Keratinocyte (primary cell): ENCODE measurements at regions not wholly inside any gene's neighbourhood (a gene's known extent, or its start where the extent isn't known, plus 50 kb on each side); places are given as distances from the start of the nearest gene placed in this dataset.

Experiments
- CTCF ChIP-seq, 3 experiments: IDR thresholded peaks in 1 of 3; conservative IDR thresholded peaks in 1 of 3; optimal IDR thresholded peaks in 1 of 3; 2 replicates in 2 of 3; 3 replicates in 1 of 3; pipeline versions ENCODE3 to v1.5.1; 2011; ENCODE audit warnings: low read length in 3 of 3, mild to moderate bottlenecking in 3 of 3, moderate library complexity in 2 of 3, control low read depth in 1 of 3, inconsistent platforms in 1 of 3; ENCODE audit not compliant: insufficient read depth in 2 of 3; ENCODE audit errors: extremely low read depth in 1 of 3
- EZH2 ChIP-seq: IDR thresholded peaks from one replicate; pipeline ENCODE4 v1.6.1; 2012; ENCODE audit warnings: inconsistent platforms, mild to moderate bottlenecking, low read length, moderate library complexity

GRCh38 chr13:103983948-103984347 lies 917.7 kb upstream of the SLC10A2 start:
- TF ChIP-seq CTCF (optimal IDR thresholded peaks at IDR 0.05 in 1 of 3, IDR thresholded peaks at IDR 0.05 in 1 of 3, conservative IDR thresholded peaks at IDR 0.05 in 1 of 3; ENCODE audit: extremely low read depth in 1 of 3, insufficient read depth in 2 of 3, low read length in 3 of 3) (no peak), EZH2 (no peak)
